ENCODE measurements at regions not wholly inside any gene's neighbourhood (a gene's known extent, or its start where the extent isn't known, plus 50 kb on each side); places are given as distances from the start of the nearest gene placed in this dataset.

DNA sequence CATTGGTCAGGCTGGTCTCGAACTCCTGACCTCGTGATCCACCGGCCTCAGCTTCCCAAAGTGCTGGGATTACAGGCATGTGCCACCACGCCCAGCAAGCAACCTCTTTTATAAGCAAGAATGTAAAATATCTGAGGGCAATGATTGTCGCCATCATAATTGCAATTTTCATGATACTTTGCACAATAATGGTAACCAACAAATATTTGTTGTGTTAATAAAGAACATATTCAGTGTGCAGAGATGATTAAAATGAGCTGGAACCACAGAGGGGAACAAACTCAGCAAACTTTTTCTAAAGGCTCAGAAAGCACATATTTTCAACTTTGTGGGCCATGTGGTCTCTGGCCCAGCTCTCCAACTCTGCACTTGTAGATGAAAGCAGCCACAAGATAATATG is 115.2 kb upstream of the SIX2 start:
- H3K9me3 Mint-ChIP-seq: no peaks in the 10 kb centered on the region
- H3K27ac Mint-ChIP-seq: no peak overlapping the region
- TF ChIP-seq, protein P1, sequence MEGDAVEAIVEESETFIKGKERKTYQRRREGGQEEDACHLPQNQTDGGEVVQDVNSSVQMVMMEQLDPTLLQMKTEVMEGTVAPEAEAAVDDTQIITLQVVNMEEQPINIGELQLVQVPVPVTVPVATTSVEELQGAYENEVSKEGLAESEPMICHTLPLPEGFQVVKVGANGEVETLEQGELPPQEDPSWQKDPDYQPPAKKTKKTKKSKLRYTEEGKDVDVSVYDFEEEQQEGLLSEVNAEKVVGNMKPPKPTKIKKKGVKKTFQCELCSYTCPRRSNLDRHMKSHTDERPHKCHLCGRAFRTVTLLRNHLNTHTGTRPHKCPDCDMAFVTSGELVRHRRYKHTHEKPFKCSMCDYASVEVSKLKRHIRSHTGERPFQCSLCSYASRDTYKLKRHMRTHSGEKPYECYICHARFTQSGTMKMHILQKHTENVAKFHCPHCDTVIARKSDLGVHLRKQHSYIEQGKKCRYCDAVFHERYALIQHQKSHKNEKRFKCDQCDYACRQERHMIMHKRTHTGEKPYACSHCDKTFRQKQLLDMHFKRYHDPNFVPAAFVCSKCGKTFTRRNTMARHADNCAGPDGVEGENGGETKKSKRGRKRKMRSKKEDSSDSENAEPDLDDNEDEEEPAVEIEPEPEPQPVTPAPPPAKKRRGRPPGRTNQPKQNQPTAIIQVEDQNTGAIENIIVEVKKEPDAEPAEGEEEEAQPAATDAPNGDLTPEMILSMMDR (IDR thresholded peaks at IDR 0.05): no peak
- H3K4me1 Mint-ChIP-seq (ENCODE audit: low read depth): no peaks in the 10 kb centered on the region
- POLR2A ChIA-PET: no interaction called here
- no peak for DNase-seq
- intact Hi-C loops (cut with micrococcal nuclease): no loop called here
- CTCF ChIA-PET: no interaction called here
- ATAC-seq: no peak
- H3K36me3 Mint-ChIP-seq (ENCODE audit: low read depth): no peaks in the 10 kb centered on the region
- no peaks in the 10 kb centered on the region for H3K27me3 Mint-ChIP-seq
- no peak overlapping the region for H3K4me3 Mint-ChIP-seq

DNA sequence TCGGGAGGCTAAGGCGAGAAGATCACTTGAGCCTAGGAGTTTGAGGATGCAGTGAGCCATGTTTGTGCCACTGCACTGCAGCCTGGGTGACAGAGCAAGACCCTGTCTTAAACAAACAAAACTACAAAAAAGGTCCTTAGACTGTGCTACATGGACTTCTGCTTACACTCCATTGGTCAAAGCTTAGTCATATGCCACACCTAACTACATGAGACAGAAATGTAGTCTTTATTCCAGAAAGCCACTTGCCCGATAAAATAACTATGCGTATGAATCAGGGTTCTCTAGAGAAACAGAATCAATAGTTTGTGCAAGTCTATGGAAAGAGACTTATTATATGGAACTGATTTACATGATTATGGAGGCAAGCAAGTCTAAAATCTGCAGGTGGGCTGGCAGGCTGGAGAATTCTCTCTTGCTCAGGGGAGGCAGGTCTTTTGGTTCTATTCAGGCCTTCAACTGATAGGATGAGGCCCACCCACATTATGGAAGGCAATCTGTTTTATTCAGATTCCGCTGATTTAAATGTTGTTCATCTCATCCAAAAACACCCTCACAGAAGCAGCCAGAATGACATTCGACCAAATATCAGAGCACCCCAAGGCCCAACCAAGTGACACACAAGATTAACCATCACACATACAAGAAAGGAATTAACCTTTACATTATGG is 114.4 kb upstream of the SIX2 start:
- H3K4me1 Mint-ChIP-seq (ENCODE audit: low read depth): no peaks in the 10 kb centered on the region
- no peaks in the 10 kb centered on the region for H3K27me3 Mint-ChIP-seq
- DNase-seq (no peak), ATAC-seq (no peak)
- no peaks in the 10 kb centered on the region for H3K9me3 Mint-ChIP-seq
- ChIA-PET CTCF (no interaction called here), POLR2A (no interaction called here)
- no peak overlapping the region for H3K27ac Mint-ChIP-seq
- TF ChIP-seq, protein P1 (IDR thresholded peaks at IDR 0.05): no peak
- H3K36me3 Mint-ChIP-seq (ENCODE audit: low read depth): no peaks in the 10 kb centered on the region
- H3K4me3 Mint-ChIP-seq: no peak overlapping the region
- intact Hi-C loops (cut with micrococcal nuclease): no loop called here

DNA sequence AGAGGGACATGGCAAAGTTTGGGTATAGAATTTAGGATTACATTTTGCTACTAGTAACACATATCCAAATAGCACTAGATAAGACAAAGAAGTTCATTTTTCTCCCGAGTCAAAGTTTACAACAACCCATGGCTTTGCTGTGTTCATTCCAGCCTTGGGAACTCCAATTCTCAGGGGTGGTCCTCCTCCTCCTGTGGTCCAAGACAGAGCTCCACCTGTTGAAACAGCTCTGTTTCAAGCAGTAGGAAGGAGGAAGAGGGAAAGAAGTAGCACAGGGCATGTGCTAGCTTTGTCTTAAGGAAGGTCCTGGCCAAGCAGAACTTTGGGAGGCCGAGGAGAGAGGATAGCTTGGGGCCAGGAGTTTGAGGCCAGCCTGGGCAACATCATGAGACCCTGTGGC is 113.8 kb upstream of the SIX2 start:
- no peaks in the 10 kb centered on the region for H3K36me3 Mint-ChIP-seq (ENCODE audit: low read depth)
- no peaks in the 10 kb centered on the region for H3K4me1 Mint-ChIP-seq (ENCODE audit: low read depth)
- CTCF ChIA-PET: no interaction called here
- H3K9me3 Mint-ChIP-seq: no peaks in the 10 kb centered on the region
- no peak overlapping the region for H3K4me3 Mint-ChIP-seq
- POLR2A ChIA-PET: no interaction called here
- TF ChIP-seq, protein P1 (IDR thresholded peaks at IDR 0.05): no peak
- intact Hi-C loops (cut with micrococcal nuclease): no loop called here
- ATAC-seq (no peak), DNase-seq (no peak)
- no peaks in the 10 kb centered on the region for H3K27me3 Mint-ChIP-seq
- no peak overlapping the region for H3K27ac Mint-ChIP-seq

DNA sequence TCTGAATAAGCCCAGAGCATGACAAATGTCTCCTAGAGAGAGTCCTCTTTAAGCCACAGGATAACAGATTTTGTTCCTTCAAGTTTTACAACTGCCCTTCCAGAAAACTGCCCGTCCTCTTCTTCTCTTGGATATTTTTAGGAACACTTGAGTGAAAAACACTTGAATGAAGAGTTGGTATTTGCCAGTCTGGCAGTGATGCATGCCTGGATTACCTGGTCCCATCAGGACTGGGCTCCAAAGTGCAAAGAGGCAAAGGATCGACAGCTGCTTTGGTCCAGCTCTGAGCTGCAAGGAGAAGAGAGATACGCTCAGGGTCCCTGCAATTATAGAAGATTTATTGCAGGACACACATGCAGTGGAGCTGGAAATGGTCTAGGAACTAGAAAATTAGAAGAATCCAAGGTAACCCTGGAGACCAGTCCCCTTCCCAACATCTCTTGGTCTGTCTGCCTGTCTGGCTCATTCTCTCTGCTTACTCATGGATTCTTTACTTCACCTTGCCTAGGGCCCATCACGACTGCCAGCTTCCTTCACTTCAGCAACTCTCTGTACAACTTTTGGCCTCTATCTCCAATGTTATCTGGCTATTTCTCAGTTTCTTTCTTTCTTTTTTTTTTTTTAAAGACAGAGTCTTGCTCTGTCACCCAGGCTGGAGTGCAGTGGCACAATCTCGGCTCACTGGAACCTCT is 112.1 kb upstream of the SIX2 start:
- TF ChIP-seq, protein P1 (IDR thresholded peaks at IDR 0.05): no peak
- no peaks in the 10 kb centered on the region for H3K9me3 Mint-ChIP-seq
- ATAC-seq: no peak
- intact Hi-C loops (cut with micrococcal nuclease): no loop called here
- no peaks in the 10 kb centered on the region for H3K4me1 Mint-ChIP-seq (ENCODE audit: low read depth)
- DNase-seq: no peak
- CTCF ChIA-PET: interaction anchor here (0.6 kb wide), 1 partner anchor 288 kb away, joined by 3 read pairs; no protein-coding TSS in a partner anchor
- no peak overlapping the region for H3K4me3 Mint-ChIP-seq
- H3K27me3 Mint-ChIP-seq: no peaks in the 10 kb centered on the region
- H3K27ac Mint-ChIP-seq: no peak overlapping the region
- POLR2A ChIA-PET: no interaction called here
- H3K36me3 Mint-ChIP-seq (ENCODE audit: low read depth): no peaks in the 10 kb centered on the region

DNA sequence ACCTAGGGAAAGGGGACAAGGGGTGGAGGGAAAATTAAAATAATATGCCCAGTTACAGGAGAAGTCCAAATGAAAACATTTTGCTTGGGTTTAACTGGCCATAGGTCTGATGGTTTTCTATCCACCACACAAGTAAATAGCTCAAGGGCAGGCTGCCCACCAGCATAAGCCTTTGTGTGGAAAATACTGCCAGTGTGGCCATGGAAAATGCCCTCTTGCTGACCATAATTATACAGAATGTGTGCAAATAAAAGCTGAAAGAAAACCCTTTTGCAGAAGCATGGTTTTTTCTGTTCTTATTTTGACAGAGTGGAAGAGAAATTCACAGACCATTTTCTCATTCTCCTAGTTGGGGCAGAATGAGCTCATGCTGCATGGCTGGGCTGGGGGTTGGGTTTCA is 111.3 kb upstream of the SIX2 start:
- ChIA-PET CTCF (no interaction called here), POLR2A (no interaction called here)
- Mint-ChIP-seq H3K9me3 (no peaks in the 10 kb centered on the region), H3K27me3 (no peaks in the 10 kb centered on the region), H3K4me3 (no peak overlapping the region), H3K4me1 (ENCODE audit: low read depth) (no peaks in the 10 kb centered on the region), H3K27ac (no peak overlapping the region), H3K36me3 (ENCODE audit: low read depth) (no peaks in the 10 kb centered on the region)
- DNase-seq: no peak
- TF ChIP-seq, protein P1 (IDR thresholded peaks at IDR 0.05): no peak
- intact Hi-C loops (cut with micrococcal nuclease): no loop called here
- no peak for ATAC-seq
